HL-60 (cell line): ENCODE measurements at regions not wholly inside any gene's neighbourhood (a gene's known extent, or its start where the extent isn't known, plus 50 kb on each side); places are given as distances from the start of the nearest gene placed in this dataset.
"Not testable (repeated sequence)": the region's sequence is repeated elsewhere in the genome, so short reads cannot be mapped to it uniquely, and the experiment has no call there.

Source experiments
- DNase-seq, 2 experiments: peaks; one replicate each; pipeline ENCODE4 v3.0.0-alpha.2; 2010 to 2020; ENCODE audit warnings: low read depth in 1 of 2, low spot score in 1 of 2
- H3K27ac ChIP-seq: fragments of 250-450 bp; sonication (Bioruptor Pico); replicated peaks from 2 replicates; pipeline ENCODE4 v1.5.1; 2020; ENCODE audit warnings: mild to moderate bottlenecking, moderate library complexity
- H3K27me3 ChIP-seq: fragments of 250-450 bp; sonication (Bioruptor Pico); 2 replicates; pipeline ENCODE4 v1.5.1; 2021; ENCODE audit warnings: mild to moderate bottlenecking, moderate library complexity; ENCODE audit not compliant: insufficient read depth, poor library complexity, severe bottlenecking
- H3K4me3 ChIP-seq: replicated peaks from 2 replicates; pipeline ENCODE4 v1.5.1; 2011; ENCODE audit warnings: mild to moderate bottlenecking, control low read depth, low read length; ENCODE audit not compliant: insufficient read depth
- CTCF ChIP-seq: IDR thresholded peaks from one replicate; pipeline ENCODE4 v1.5.1; 2011; ENCODE audit warnings: low read length, control low read depth, inconsistent platforms; ENCODE audit not compliant: insufficient read depth
- GABPA ChIP-seq: IDR thresholded peaks from 2 replicates; pipeline ENCODE4 v1.6.1; 2012; ENCODE audit warnings: low read depth
- POLR2AphosphoS5 ChIP-seq: IDR thresholded peaks from 2 replicates; pipeline ENCODE4 v1.6.1; 2012; ENCODE audit warnings: low read depth
- SPI1 ChIP-seq: IDR thresholded peaks from 2 replicates; pipeline ENCODE4 v1.6.1; 2012; ENCODE audit warnings: low read depth, mild to moderate bottlenecking, borderline replicate concordance
- TF ChIP-seq, protein P1 (sequence below): IDR thresholded peaks from 2 replicates; pipeline ENCODE4 v1.6.1; 2012; ENCODE audit warnings: low read depth; ENCODE audit not compliant: insufficient replicate concordance

DNA sequence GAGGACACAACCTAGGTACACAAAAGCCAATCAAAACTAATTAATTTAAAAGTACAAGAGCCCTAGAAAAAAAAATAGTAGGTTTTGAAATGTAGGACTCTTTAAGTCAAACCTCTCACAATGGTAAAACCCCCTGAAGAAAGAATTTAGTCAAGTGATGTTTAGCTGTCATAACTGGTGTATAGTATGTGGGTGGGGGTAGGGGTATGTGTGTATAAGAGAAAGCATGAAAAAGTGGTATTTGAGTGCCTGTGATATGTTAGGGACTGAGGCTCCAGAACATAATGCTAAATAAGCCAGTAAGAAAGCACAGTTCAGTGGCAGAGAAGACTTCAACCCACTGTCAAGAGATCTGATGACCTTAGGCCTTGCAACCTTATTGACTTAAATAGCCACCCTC lies 507.9 kb downstream of the TTLL7 start:
- Histone ChIP-seq H3K27ac (no peak overlapping the region), H3K4me3 (no peak overlapping the region), H3K27me3 (no peaks in the 10 kb centered on the region)
- no peak for DNase-seq
- TF ChIP-seq POLR2AphosphoS5: no peak
- no peak for TF ChIP-seq GABPA
- TF ChIP-seq CTCF: no peak
- TF ChIP-seq, protein P1, sequence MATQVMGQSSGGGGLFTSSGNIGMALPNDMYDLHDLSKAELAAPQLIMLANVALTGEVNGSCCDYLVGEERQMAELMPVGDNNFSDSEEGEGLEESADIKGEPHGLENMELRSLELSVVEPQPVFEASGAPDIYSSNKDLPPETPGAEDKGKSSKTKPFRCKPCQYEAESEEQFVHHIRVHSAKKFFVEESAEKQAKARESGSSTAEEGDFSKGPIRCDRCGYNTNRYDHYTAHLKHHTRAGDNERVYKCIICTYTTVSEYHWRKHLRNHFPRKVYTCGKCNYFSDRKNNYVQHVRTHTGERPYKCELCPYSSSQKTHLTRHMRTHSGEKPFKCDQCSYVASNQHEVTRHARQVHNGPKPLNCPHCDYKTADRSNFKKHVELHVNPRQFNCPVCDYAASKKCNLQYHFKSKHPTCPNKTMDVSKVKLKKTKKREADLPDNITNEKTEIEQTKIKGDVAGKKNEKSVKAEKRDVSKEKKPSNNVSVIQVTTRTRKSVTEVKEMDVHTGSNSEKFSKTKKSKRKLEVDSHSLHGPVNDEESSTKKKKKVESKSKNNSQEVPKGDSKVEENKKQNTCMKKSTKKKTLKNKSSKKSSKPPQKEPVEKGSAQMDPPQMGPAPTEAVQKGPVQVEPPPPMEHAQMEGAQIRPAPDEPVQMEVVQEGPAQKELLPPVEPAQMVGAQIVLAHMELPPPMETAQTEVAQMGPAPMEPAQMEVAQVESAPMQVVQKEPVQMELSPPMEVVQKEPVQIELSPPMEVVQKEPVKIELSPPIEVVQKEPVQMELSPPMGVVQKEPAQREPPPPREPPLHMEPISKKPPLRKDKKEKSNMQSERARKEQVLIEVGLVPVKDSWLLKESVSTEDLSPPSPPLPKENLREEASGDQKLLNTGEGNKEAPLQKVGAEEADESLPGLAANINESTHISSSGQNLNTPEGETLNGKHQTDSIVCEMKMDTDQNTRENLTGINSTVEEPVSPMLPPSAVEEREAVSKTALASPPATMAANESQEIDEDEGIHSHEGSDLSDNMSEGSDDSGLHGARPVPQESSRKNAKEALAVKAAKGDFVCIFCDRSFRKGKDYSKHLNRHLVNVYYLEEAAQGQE: no peak
- no peak for TF ChIP-seq SPI1

GRCh38 chr1:83488105-83488504 lies 510.8 kb downstream of the TTLL7 start:
- H3K27ac ChIP-seq, DNase-seq, H3K4me3 ChIP-seq, H3K27me3 ChIP-seq: not testable (repeated sequence)

DNA sequence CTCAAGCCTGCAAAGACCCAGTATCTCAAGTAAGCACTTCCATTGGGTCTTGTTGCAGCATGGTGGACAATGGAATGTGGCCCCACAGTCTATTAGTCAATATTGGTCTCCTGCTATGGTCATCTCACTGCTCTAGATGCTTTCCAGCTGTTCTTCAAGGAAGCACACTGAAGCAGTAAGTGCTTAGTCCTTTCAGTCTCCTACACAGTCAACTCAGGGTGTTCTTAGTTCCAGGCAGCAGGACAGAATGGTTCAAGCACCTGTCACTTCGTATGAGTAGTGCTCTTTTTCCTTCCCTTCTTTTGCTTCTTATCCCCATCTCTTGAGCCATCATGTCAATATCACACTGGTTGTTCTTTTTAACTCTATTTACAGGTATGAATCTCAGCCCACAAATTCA lies 511.5 kb downstream of the TTLL7 start:
- H3K4me3 ChIP-seq, H3K27ac ChIP-seq, H3K27me3 ChIP-seq, DNase-seq: not testable (repeated sequence)

GRCh38 chr1:83485314-83486019 lies 513.5 kb downstream of the TTLL7 start:
- H3K27me3 ChIP-seq, H3K27ac ChIP-seq, H3K4me3 ChIP-seq, DNase-seq: not testable (repeated sequence)
- 0 out of 2 replicates have a peak, but pooled peaks have one; percentile 6 for TF ChIP-seq SPI1

DNA sequence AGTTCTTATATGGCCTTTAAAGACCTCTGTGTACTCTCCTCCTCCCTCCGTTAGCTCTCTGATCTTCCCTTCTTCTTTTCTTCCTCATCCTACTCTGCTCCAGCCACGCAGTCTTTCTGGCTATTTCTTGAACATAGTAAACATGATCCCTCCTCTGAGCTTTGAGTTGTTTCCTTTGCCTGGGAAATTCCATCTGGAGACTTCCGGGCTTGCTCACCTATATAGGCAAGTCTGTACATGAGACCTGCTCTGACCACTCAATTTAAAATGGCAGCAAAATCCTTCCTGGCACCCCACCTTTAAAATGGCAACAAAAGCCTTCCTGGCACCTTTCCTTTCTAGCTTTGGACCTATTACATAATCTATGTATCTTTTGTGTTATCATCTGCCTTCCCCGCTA lies 517.6 kb downstream of the TTLL7 start:
- not testable (repeated sequence) for H3K27ac ChIP-seq, H3K4me3 ChIP-seq, H3K27me3 ChIP-seq, DNase-seq

GRCh38 chr1:83479591-83480239 lies 519.2 kb downstream of the TTLL7 start:
- H3K27me3 ChIP-seq, DNase-seq, H3K27ac ChIP-seq, H3K4me3 ChIP-seq: not testable (repeated sequence)

- not testable (repeated sequence) for DNase-seq, H3K4me3 ChIP-seq, H3K27ac ChIP-seq, H3K27me3 ChIP-seq
Observed at GRCh38 chr1:83478127-83478526, 520.8 kb downstream of the TTLL7 start.

DNA sequence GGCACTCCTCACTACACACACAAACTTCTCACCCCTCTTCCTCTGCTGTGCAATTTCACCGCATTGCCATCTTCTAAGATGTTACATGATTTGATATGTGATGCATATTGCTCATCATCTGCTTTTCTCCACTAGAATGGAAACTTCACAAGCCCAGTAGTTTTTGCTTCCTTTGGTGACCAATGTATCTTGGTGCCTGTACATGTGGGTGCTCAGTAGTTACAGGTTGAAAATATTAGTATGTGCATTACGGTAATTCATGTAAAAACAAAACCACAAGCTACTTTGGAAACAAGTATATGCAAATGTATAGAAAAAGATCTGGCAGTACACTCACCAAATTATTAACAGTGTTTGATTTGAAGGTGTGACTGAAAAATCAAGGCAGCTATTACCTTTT lies 522.4 kb downstream of the TTLL7 start:
- not testable (repeated sequence) for DNase-seq, H3K4me3 ChIP-seq, H3K27me3 ChIP-seq, H3K27ac ChIP-seq

DNA sequence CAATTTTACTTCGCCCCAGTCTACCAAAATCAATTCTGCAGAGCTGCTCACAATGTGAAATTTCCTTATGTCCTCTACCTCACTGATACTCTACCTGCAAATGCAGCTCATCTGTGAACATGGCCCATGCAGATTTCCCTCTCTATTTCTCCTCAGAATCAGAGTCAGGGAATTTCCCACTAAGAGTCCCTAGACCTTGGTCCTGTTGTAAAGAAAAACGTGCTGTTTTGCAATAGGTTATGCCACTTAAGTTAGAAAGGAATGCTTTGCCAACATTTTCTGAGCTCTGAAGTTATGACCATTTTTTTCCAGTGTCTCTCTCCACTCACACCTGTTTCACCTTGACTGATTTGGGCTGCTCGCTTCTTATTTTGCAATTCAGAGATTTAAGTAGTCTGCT lies 524.0 kb downstream of the TTLL7 start:
- not testable (repeated sequence) for DNase-seq

DNA sequence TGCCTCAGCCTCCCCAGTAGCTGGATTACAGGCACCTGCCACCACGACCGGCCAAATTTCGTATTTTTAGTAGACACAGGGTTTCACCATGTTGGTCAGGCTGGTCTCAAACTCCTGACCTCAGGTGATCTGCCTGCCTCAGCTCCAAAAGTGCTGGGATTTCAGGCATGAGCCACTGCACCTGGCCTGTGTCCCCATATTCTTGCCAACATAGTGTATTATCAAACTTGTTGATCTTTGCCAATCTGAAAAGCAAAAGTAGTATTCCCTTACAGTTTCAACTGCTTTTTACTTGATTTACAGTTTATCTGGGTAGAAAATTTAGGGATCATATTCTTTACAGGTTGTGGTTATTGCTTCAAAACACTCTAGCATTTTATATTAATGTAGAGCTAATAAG lies 524.9 kb downstream of the TTLL7 start:
- not testable (repeated sequence) for H3K4me3 ChIP-seq, DNase-seq, H3K27me3 ChIP-seq, H3K27ac ChIP-seq

More for the DNA sequence above, 524.0 kb downstream of the TTLL7 start:
- not testable (repeated sequence) for H3K27ac ChIP-seq, H3K4me3 ChIP-seq, H3K27me3 ChIP-seq

GRCh38 chr1:83472066-83472465 lies 526.9 kb downstream of the TTLL7 start:
- H3K4me3 ChIP-seq, H3K27me3 ChIP-seq, DNase-seq, H3K27ac ChIP-seq: not testable (repeated sequence)

- H3K27me3 ChIP-seq, H3K27ac ChIP-seq, H3K4me3 ChIP-seq, DNase-seq: not testable (repeated sequence)
Observed at GRCh38 chr1:83471272-83471671, 527.7 kb downstream of the TTLL7 start.
